LoVo (cell line): ENCODE measurements at regions not wholly inside any gene's neighbourhood (a gene's known extent, or its start where the extent isn't known, plus 50 kb on each side); places are given as distances from the start of the nearest gene placed in this dataset.

ENCODE experiments used
- DNase-seq: peaks from one replicate; pipeline ENCODE4 v3.0.0-alpha.2; 2016; ENCODE audit warnings: low spot score

DNA sequence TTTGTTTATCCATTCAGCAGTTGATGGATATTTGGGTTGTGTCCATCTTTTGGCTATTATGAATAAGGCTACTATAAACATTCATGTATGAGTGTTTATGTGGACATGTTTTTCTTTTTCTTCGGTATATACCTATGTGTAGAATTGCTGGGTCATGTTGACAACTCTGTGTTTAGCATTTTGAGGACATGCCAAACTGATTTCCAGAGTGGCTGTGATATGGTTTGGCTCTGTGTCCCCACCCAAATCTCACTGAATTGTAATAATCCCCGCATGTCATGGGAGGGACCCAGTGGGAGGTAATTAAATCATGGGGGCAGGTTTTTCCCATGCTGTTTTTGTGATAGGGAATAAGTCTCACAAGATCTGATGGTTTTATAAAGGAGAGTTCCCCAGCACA is 439.7 kb downstream of the UTRN start:
- no peak for DNase-seq

DNA sequence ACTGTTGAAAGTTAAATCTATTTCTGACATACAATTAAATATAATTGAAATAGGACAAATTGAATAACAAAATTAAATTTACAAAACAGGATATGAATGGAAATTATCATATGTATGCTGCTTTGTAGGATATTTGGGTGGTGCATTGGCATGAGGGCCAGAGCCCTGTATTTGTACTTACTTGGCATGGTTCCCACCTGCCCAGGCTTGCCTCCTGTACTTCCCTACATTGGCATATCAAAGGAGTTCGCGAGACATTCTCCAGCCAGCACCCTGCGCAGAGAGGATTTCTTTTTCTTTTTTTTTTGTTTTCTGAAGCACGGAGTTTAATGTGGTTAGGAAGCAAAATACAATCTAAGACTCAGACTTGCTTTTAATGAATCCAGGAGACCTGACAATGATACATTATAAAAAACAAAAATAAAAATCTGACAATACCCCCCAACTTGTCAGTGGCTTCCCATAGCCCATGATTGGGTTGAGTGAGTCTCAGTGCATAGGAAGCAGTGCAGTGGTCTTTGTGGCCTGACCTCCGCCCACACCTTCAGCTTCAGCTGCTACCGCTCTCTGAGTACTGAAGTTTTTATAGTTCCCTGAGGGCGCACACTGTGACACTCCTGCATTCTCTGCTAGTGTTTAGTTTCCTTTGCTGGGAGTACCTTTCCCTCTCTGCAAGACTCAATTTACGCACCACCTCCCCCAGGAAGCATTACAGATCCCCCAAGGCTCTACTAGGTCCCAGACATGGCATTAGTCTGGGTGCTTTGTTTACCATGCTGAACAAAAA is 440.8 kb downstream of the UTRN start:
- no peak for DNase-seq

DNA sequence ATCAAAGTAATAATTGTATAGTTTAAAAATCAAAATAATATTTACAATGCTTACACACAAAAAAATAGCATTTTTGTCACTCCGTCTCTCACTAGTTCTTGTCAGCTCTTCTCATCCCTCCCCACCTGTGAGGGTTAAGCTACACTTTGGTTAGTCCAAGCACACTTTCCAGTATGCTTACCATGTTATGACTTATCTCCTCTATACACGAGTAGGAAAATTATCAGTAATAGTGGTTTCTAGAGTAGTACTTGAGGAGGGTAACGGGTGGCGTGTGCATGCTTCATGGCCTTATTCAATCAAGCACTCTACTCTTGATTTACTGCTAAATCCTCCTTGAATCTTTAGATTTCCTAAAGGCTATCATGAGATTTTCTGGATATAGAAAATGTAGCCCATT is 443.7 kb downstream of the UTRN start:
- no peak for DNase-seq

DNA sequence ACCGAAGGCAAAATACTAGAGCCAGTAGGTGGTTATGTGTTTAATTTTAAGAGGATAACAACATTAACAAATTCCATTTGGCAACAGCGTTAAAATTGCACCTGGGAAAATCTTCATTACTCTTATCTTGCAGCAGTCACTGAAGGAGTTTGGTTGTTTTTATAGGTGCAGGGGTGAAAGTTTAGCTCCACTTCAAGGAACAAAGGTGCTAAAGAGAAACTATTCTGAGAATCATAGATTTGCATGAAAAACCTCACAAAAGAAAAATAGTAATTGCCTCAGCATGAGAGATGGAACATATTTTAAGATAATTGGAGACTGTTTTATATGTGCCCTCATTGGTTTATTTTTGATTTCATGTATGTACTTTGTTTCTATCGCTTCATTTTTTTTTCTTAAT is 444.4 kb downstream of the UTRN start:
- DNase-seq, result no peak

GRCh38 chr6:144730088-144730645 is 445.0 kb downstream of the UTRN start:
- no peak for DNase-seq

DNA sequence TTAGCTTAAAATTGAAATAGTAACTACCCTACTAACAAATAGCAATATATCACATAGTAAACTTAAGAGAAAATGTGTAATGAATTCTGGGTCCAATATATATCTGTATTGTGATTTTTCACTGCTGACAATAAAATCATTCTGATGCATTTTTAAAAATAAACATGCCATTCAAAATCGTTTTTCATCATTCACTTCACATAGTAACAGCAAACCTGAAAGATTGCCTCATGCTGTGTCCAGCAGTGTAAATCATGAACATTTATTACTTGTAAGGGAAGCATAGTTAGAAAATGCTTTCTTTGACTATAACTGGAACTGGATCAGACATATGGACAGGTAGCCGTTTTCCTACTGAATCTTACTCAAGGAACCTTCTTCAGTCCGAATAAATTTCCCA is 446.1 kb downstream of the UTRN start:
- DNase-seq, result no peak

- DNase-seq, result no peak
These were observed 451.6 kb downstream of the UTRN start for GRCh38 chr6:144736763-144737162.

DNA sequence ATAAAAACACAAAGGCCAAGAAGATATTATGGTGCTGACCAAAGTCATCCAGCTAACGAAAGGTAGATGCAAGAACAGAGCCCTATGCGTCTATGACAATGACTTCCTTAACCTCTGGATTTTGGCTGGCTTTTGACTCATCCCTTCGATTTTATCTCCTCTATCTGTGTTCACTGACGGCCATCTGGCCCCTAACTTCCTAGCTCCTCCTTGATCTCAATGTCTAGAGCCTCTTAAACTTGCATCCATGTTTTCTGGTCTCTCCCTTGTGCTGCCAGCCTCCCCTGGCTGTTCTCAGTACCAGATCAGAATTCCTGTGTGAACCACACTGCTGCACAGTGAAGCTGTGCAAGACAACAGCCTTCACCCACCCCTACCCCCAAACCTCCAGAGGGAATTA is 452.9 kb downstream of the UTRN start:
- no peak for DNase-seq

DNA sequence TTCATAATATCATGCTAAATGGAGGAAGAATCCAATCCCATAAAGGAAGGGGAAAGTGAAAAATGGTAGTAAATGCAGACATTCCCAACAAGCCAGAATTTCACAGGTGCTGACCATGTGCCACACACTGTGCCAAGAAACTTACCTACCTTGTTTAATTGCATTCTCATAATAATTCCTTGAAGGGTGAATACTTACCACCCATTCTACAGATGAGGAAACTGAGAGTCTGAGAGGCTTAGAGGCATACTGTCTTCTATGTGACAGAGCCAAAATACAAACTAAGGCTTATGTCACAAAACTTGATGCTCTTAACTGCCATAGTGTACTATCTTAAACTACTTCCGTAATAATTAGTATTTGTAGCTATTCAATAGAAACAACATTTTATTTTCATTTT is 454.7 kb downstream of the UTRN start:
- DNase-seq, result no peak

DNA sequence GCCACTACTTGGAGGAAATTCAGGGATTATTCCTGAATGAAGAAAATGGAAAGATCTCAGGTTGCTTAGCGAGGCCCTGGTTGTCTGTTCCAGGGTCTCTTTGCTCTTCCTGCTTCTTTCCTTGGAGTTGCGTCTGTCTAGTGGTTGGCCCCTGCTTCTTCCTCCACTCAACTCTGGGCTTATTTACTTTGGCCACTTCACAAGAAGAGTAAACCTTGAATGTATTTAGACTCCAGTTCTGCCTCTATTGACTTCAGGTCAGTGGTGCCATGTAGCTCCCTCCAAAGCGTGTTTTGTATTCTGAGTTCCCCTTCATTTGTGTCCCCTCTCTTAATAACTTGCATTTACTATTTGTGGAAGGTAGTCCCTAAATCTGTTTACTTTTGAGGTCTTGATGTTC is 456.5 kb downstream of the UTRN start:
- DNase-seq, result no peak

DNA sequence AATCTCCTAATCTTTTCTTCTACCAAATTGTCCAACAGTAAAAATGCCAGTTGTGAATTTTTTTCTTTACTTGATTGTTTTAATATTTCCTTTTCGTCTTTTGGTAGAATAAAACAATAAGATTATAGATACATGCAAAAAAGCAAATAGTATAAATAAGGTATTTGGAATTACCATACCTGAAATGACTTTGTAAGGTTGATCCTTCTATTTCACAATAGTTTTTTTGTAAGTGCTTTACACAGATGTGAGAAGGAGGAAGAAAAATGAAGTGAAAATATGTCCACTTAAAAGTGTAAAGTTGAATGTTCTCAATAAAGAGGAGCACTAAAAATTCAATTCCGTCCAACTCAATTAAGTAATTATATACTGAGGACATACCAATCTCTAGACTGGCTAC is 457.6 kb downstream of the UTRN start:
- no peak for DNase-seq

DNA sequence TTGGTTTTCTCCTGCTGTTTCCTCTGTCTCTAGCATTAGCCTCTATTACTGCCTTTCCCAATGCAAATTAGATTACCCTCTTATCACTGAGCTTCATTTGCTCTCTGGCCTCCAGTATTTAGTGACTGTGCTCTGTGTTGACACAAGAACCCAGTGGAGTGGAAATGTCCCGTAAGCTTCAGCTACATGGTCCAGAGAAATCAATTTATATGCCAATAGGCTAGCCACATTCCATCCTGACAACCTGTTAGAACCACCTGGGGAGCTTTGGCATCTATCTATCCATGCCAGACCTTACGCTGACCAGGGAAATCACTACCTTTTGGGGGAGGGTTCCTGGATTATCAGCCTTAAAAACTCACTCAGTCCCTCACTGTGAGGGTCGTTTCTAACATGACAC is 459.6 kb downstream of the UTRN start:
- DNase-seq, result no peak

DNA sequence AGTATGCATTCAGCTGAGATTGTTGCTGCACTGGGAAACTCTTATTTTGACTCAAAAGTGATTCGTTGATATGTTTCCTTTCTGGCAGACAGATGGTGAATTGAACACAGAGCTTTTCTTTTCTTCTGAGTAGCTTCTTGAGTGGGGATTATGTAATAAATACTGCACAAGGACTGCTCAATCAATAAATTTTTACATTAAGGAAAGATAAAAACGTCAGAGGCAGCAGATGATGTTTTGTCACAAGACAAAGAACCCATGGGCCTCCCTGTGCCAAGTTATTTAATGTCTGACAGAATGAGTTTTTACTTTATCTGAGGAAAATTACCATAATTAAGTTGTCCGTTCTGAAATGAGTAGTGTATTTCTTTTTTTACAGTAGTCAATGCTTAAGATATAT is 460.3 kb downstream of the UTRN start:
- DNase-seq, result no peak

GRCh38 chr6:144746902-144747469 is 461.9 kb downstream of the UTRN start:
- no peak for DNase-seq

- no peak for DNase-seq
These were observed 464.1 kb downstream of the UTRN start for GRCh38 chr6:144749263-144749662.

- DNase-seq, result no peak
These were observed 468.0 kb downstream of the UTRN start for GRCh38 chr6:144753023-144753705.

DNA sequence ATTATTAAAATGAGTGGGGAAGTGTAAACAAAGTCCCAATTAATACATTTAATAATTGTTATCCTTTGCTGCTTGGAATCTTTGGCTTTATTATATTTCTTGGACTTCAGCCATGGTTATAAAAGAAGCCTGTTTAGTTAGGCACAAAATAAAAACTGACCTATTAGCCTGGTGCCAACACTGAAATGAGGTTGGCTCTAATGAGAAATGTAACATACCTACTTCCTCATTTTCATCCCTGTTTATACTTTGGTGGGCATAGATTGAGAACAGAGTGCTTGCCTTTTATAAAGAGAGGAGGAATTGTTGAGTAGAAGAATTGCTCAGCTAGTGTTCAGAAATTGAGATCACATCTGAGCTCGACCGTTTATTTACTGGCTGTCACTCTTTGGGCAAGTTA is 471.3 kb downstream of the UTRN start:
- no peak for DNase-seq

DNA sequence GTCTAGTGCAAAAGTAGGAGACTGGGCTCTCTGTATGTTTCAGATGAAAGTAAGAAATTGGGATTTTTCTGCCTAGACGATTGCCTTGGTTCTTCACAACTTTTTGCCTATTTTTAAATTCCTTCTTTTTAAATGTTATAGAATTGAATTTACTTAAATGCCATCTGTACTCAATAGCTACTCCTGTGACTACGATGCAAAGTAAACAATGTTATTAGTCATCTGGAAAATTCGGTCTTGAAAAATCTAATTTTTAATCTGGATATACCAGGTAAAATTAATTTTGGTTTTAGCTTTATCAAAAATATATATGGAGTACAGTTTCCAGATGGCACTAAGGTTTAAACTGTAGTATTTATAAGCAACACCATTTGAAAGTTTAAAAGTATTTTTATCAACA is 472.2 kb downstream of the UTRN start:
- DNase-seq, result no peak

DNA sequence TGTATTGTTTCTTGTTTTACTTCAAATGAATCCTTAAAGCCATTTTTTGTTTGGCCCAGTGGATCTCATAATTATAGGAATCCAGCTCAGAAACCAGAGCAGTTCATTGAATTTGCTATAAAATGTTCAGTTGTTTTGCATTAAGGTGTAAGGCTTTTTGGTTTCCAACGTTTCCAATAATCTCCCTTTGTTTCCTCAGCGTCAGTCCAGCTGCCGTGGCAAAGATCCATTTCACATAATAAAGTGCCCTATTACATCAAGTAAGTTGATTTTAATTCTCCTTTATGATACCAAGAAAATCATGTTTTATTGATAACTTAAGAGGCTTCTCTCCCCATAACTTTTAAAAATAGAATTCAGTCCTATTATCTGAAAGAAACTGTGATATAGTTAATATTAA is 472.6 kb downstream of the UTRN start:
- no peak for DNase-seq

DNA sequence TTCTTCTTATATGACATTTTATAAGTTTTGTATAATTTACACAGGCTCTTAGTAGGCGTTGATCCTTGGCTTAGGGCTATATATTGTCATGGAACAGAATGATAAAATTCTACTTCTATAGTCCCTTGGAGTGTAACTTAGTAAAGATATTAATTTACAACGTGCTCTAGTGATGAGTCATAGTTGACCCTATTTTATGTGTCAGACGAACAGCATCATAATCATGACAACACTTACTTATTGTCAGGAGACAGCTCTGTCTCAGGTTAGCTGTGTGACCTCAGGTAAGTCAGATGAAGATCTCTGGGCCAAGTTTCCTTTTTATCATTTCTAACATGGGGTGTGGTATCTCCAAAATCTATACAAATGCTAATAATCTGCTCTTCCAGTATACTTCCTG is 473.5 kb downstream of the UTRN start:
- peak; percentile 50 for DNase-seq

DNA sequence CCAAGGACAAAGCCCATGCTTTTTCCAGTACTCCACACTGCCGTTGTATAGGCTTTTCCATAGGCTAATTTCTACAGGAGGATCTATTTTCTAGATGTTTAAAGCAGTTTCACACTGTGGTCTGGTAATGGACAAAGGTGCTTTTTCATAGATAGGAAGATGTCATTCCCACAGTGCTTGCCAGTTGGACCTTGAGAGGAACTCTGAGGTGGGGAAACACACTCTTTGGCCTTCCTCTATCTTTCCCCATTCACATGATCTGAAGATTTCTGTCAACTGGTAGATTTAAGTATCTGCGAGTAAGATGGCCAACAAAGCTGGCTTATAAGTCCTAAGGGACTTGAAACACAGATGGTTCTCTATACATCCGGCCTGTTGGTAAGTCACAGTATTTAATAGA is 477.3 kb downstream of the UTRN start:
- no peak for DNase-seq

DNA sequence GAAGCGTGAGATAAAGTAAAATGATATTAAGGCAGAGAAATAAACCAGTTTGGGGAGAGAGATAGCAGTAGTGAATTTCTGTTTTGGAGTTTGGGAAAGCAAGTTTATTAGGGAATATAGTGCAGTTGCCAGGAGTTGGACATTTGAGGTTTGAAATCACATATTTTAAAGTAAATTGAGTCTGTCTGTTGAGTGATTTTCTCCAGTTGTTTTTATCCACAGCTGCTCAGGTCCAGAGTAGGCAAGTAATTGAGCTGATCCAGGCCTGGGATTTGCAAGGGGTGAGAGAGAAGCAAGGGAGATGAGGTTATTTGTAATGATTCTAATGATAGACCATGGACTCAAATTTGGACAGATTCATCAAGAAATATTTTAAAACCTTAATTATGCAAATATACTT is 481.9 kb downstream of the UTRN start:
- DNase-seq, result no peak

GRCh38 chr6:144768551-144769075 is 483.5 kb downstream of the UTRN start:
- no peak for DNase-seq
